GM19438 (cell line): ENCODE measurements at regions not wholly inside any gene's neighbourhood (a gene's known extent, or its start where the extent isn't known, plus 50 kb on each side); places are given as distances from the start of the nearest gene placed in this dataset.

Experiments
- ATAC-seq: cut with Tn5 transposase; IDR thresholded peaks from one replicate; pipeline ENCODE4 v1.9.1; 2021; ENCODE audit warnings: low read depth; ENCODE audit not compliant: unreplicated experiment

GRCh38 chr3:70899816-70900215, 587.4 kb upstream of the MDFIC2 start:
- no peak for ATAC-seq

GRCh38 chr3:70890020-70890394, 577.6 kb upstream of the MDFIC2 start:
- ATAC-seq = no peak

GRCh38 chr3:70889162-70890019, 577.0 kb upstream of the MDFIC2 start:
- ATAC-seq = no peak

GRCh38 chr3:70885636-70886035, 573.2 kb upstream of the MDFIC2 start:
- no peak for ATAC-seq

- ATAC-seq = no peak
Observed at GRCh38 chr3:70882104-70882503, 569.7 kb upstream of the MDFIC2 start.

GRCh38 chr3:70880421-70880820, 568.0 kb upstream of the MDFIC2 start:
- no peak for ATAC-seq

GRCh38 chr3:70876154-70876553, 563.7 kb upstream of the MDFIC2 start:
- no peak for ATAC-seq

GRCh38 chr3:70874196-70874595, 561.8 kb upstream of the MDFIC2 start:
- no peak for ATAC-seq

- no peak for ATAC-seq
Observed at GRCh38 chr3:70873686-70874085, 561.2 kb upstream of the MDFIC2 start.

GRCh38 chr3:70871909-70872656, 559.6 kb upstream of the MDFIC2 start:
- ATAC-seq = no peak

- ATAC-seq = no peak
Observed at GRCh38 chr3:70870576-70870975, 558.1 kb upstream of the MDFIC2 start.

GRCh38 chr3:70868561-70868960, 556.1 kb upstream of the MDFIC2 start:
- ATAC-seq = no peak

GRCh38 chr3:70863049-70863448, 550.6 kb upstream of the MDFIC2 start:
- no peak for ATAC-seq

- no peak for ATAC-seq
Observed at GRCh38 chr3:70861855-70862254, 549.4 kb upstream of the MDFIC2 start.

- ATAC-seq = no peak
Observed at GRCh38 chr3:70861234-70861633, 548.8 kb upstream of the MDFIC2 start.

- no peak for ATAC-seq
Observed at GRCh38 chr3:70857916-70858315, 545.5 kb upstream of the MDFIC2 start.

GRCh38 chr3:70856414-70857162, 544.1 kb upstream of the MDFIC2 start:
- no peak for ATAC-seq

GRCh38 chr3:70855149-70855548, 542.7 kb upstream of the MDFIC2 start:
- no peak for ATAC-seq

GRCh38 chr3:70854108-70854507, 541.7 kb upstream of the MDFIC2 start:
- no peak for ATAC-seq

GRCh38 chr3:70853161-70853944, 540.9 kb upstream of the MDFIC2 start:
- no peak for ATAC-seq
